ENCODE measurements at regions not wholly inside any gene's neighbourhood (a gene's known extent, or its start where the extent isn't known, plus 50 kb on each side); places are given as distances from the start of the nearest gene placed in this dataset.

DNA sequence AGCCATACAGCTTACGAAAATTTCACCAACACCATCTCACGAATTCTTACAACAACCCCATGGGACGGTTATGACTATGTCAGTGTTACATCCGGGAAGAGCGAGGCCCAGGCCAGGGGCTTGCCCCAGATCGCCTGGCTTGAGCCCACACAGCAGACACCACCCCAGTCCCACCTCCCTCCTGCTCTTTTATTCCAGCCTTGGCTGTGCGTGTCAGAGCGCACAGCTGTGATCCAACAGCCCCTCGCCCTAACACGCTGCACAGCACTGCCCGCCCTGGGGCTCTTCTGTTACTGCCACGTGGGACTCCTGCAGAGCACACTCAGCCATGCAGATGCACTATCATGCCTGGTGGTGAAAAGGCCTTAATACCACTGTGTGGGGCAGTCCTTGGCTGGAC lies 127.9 kb downstream of the ENGASE start:
- TF ChIP-seq FOXM1 (CRISPR knock-in tag; IDR thresholded peaks at IDR 0.05) = no peak
- TF ChIP-seq, protein P1, sequence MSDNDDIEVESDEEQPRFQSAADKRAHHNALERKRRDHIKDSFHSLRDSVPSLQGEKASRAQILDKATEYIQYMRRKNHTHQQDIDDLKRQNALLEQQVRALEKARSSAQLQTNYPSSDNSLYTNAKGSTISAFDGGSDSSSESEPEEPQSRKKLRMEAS (IDR thresholded peaks at IDR 0.05) = no peak
- TF ChIP-seq, protein P2, sequence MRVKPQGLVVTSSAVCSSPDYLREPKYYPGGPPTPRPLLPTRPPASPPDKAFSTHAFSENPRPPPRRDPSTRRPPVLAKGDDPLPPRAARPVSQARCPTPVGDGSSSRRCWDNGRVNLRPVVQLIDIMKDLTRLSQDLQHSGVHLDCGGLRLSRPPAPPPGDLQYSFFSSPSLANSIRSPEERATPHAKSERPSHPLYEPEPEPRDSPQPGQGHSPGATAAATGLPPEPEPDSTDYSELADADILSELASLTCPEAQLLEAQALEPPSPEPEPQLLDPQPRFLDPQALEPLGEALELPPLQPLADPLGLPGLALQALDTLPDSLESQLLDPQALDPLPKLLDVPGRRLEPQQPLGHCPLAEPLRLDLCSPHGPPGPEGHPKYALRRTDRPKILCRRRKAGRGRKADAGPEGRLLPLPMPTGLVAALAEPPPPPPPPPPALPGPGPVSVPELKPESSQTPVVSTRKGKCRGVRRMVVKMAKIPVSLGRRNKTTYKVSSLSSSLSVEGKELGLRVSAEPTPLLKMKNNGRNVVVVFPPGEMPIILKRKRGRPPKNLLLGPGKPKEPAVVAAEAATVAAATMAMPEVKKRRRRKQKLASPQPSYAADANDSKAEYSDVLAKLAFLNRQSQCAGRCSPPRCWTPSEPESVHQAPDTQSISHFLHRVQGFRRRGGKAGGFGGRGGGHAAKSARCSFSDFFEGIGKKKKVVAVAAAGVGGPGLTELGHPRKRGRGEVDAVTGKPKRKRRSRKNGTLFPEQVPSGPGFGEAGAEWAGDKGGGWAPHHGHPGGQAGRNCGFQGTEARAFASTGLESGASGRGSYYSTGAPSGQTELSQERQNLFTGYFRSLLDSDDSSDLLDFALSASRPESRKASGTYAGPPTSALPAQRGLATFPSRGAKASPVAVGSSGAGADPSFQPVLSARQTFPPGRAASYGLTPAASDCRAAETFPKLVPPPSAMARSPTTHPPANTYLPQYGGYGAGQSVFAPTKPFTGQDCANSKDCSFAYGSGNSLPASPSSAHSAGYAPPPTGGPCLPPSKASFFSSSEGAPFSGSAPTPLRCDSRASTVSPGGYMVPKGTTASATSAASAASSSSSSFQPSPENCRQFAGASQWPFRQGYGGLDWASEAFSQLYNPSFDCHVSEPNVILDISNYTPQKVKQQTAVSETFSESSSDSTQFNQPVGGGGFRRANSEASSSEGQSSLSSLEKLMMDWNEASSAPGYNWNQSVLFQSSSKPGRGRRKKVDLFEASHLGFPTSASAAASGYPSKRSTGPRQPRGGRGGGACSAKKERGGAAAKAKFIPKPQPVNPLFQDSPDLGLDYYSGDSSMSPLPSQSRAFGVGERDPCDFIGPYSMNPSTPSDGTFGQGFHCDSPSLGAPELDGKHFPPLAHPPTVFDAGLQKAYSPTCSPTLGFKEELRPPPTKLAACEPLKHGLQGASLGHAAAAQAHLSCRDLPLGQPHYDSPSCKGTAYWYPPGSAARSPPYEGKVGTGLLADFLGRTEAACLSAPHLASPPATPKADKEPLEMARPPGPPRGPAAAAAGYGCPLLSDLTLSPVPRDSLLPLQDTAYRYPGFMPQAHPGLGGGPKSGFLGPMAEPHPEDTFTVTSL (CRISPR knock-in tag; IDR thresholded peaks at IDR 0.05; ENCODE audit: borderline replicate concordance) = no peak
- TF ChIP-seq, protein P3, sequence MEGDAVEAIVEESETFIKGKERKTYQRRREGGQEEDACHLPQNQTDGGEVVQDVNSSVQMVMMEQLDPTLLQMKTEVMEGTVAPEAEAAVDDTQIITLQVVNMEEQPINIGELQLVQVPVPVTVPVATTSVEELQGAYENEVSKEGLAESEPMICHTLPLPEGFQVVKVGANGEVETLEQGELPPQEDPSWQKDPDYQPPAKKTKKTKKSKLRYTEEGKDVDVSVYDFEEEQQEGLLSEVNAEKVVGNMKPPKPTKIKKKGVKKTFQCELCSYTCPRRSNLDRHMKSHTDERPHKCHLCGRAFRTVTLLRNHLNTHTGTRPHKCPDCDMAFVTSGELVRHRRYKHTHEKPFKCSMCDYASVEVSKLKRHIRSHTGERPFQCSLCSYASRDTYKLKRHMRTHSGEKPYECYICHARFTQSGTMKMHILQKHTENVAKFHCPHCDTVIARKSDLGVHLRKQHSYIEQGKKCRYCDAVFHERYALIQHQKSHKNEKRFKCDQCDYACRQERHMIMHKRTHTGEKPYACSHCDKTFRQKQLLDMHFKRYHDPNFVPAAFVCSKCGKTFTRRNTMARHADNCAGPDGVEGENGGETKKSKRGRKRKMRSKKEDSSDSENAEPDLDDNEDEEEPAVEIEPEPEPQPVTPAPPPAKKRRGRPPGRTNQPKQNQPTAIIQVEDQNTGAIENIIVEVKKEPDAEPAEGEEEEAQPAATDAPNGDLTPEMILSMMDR (CRISPR knock-in tag; IDR thresholded peaks at IDR 0.05) = no peak

Measured in HepG2 (cell line).